GM18907 (cell line): ENCODE measurements at regions not wholly inside any gene's neighbourhood (a gene's known extent, or its start where the extent isn't known, plus 50 kb on each side); places are given as distances from the start of the nearest gene placed in this dataset.

ENCODE experiments used
- ATAC-seq: cut with Tn5 transposase; IDR thresholded peaks from one replicate; pipeline ENCODE4 v1.9.1; 2021; ENCODE audit warnings: mild to moderate bottlenecking, moderate library complexity; ENCODE audit not compliant: unreplicated experiment

DNA sequence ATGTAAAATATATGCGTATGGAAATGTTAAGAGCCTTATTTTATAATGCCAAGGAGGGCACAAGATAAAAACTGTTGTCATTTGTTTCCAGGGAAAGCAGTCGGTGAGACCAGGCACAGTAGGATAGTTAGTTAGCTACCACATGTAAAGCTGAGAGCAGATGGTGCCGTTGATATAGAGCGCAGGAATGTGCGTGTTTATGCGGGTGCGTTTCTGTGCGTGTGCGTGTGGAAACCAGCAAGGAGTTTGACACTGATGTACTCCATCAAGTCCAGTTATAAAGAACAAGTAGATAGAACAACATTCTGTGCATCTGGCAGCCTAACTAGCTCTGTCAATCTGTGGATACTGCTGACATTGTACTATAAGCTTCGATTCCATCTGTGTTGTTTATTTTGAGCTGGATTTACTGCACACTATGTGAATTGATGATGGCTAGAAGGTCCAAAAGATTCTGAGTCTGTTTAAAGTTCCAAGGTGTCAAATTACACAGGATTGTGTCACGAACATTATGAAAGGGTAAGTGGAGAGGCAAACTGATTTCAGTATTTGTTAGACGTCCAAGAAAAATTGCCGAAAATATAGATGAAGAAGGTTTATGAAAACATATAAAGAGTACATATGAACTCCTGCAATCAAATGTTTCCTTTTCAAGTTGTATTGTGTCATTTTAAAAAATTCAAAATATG, 494.9 kb upstream of the MEF2C start:
- no peak for ATAC-seq

DNA sequence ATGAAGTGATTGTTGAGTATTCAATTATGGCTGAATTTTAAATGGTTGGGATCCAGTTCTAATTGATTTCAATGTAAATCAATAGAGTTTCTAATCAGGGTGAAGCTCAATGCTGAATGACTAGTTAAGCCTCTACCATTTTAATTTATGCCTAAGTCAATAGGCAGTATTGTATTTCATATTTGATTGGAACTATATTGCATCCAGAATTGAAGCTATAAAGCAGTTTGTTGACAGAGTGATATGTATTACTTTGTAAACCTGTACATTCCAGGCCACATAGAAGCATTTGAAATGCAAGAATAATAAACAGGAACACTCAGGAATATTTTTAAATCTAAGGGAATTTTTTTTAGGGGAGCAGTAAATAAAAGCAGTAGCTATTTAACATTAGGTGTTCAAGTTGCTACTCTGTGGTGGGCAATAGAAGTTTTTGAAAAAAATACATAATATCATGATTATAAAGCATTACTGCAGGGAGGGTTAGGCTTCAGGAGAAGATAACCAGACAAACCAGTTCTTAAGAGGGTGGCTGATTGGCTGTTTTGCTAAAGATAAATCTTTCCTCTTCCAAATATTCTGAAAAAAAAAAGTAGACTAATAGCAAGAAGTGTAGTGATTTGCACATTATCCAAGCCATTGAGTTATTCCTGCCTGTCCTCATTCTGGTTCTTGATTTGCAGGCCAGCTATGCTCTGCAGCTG, 492.0 kb upstream of the MEF2C start:
- ATAC-seq: no peak

- no peak for ATAC-seq
Measured at GRCh38 chr5:89374144-89374784, 491.3 kb upstream of the MEF2C start.

DNA sequence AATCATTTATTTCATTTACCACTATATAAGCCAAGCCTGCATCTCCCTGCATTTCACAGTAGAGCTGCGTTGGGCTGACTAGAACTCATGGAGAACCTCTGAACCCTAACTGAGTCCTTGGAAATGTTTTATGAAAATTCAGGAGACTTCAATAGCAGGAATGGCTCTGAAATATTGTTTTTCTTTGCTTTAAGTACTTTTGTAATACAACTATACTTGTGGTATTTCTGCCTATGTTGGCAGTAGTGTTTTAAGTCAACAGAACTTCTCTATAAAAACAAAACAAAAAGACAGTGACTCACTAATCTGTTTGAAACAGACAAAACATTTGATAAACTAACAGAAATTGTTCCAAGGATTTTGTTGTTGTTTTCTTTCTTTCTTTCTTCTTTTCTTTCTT, 489.2 kb upstream of the MEF2C start:
- no peak for ATAC-seq

- no peak for ATAC-seq
Measured at GRCh38 chr5:89371646-89372045, 488.7 kb upstream of the MEF2C start.

- no peak for ATAC-seq
Measured at GRCh38 chr5:89359046-89359445, 476.1 kb upstream of the MEF2C start.

- peak; percentile 64 for ATAC-seq
Measured at GRCh38 chr5:89353837-89354551, 471.0 kb upstream of the MEF2C start.

DNA sequence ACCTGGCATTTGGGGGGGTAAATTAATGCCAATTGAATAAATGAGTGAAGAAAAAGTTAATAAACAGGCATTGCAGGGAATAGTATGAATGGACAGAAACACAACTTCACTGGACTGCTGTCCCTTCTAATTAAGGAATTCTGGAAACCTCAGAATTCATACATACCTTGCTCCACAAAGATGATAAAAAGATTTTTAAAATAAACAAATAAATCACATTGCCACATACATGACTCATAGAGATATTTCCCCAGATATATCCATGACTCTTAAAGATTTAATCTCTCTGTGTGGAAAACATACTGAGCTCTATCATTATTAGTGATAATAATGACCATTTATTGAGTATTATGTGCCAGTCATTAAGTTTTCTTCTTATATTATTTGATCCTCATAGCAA, 469.0 kb upstream of the MEF2C start:
- no peak for ATAC-seq

GRCh38 chr5:89351222-89351621, 468.2 kb upstream of the MEF2C start:
- no peak for ATAC-seq

- ATAC-seq: no peak
Measured at GRCh38 chr5:89350684-89351083, 467.7 kb upstream of the MEF2C start.

DNA sequence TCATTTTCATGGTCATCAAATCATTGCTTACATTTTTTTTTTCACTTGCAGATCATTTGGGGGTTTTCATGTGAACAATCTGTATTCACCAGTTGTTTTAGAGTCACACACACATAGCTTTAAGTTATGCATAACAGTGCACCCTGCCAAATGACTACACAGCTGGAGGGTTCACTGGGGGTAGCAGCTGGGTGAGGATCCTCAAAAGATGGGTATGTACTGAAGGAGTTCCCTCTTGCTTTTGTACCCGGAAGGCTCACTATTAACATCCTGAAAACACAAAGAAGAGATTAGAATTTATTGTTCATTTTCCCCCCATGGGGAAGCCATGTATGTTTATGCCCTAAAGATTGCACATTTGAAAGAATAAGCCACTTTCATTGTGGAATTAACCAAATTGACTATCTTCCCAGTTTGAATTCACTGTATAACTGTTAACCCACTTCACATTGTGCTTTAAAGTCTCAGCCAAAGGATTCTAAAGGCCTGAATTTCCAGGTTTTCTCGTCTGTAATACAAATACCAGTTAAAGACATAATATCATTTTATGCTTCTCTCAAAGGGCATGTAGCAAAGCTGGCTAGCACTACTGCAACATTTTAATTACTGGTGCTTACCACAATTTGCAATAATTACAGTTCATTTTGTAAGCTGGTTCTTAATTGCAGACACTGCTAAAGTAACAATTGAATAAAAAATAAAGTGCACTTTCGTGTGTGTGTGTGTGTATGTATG, 466.4 kb upstream of the MEF2C start:
- ATAC-seq: no peak

- ATAC-seq: no peak
Measured at GRCh38 chr5:89346573-89346972, 463.6 kb upstream of the MEF2C start.

GRCh38 chr5:89343666-89344065, 460.7 kb upstream of the MEF2C start:
- ATAC-seq: peak; percentile 95

DNA sequence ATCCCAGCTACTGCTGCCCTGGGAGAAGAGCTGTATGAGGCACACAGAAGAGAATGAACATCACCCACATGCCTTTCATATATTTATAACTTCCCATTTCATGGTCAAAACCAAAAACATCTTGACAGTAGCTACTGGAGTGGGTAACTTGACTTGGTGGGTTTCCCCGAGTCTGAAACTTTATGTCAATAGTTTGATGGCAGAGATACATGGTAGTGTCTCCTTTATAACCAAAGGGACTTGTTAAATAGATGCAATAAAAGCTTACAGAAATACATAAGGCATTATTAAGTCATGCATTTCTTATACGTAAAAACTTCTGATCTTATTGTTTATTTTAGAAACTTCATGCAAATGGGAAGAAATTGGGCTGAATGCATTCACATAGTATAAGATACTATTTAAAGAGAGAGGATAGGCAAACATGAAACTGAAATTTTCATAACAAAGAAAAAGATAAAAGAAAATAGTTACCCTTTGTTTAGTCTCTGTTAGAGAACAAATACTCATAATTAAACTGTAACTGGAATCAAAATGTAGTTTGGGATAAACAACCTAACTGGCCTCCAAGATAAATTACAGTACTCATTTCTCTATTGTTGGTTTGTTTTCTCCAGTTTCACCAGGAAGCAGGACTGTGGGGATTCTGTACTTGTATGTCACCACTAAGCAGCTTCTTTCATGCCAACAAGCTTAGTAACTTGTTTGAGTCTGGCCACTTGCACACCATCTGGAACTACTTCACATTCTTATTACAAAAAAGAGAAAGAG, 459.3 kb upstream of the MEF2C start:
- ATAC-seq: peak; percentile 30

GRCh38 chr5:89338935-89339334, 456.0 kb upstream of the MEF2C start:
- ATAC-seq: no peak

GRCh38 chr5:89336111-89336510, 453.1 kb upstream of the MEF2C start:
- ATAC-seq: no peak

DNA sequence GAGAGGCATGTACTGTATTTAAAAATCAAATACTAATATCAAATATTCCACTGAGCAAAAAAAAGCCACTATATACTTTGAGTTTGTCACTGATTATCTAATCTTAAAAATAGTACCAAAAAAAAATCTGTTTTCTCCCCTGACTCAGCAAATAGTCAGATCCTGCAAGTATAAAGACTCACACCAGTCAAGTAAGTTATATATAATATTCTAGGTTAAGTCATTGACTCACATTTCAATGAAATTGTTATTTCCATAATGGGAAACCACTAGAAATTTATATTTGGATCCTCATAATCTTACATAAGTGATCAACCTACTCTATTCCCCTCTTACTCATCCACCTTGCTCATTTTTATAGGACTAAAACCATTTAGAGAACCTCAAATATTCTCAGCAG, 447.2 kb upstream of the MEF2C start:
- no peak for ATAC-seq

- no peak for ATAC-seq
Measured at GRCh38 chr5:89327608-89328007, 444.6 kb upstream of the MEF2C start.

GRCh38 chr5:89324990-89325389, 442.0 kb upstream of the MEF2C start:
- ATAC-seq: no peak
